ENCODE measurements at regions not wholly inside any gene's neighbourhood (a gene's known extent, or its start where the extent isn't known, plus 50 kb on each side); places are given as distances from the start of the nearest gene placed in this dataset.

GRCh38 chr4:35538807-35539206, 705.5 kb downstream of the ARAP2 start:
- H3K4ac ChIP-seq (replicated peaks; ENCODE audit: insufficient read length, low read depth, low read length): no peak overlapping the region
- FAIRE-seq (no peak), DNase-seq (ENCODE audit: low read depth in 1 of 2, low spot score in 2 of 2) (no peak)
- no peak overlapping the region for H4K8ac ChIP-seq (ENCODE audit: extremely low read depth, insufficient read depth, low read length)
- H2BK20ac ChIP-seq (ENCODE audit: low read length): no peak overlapping the region
- no peaks in the 10 kb centered on the region for H3K4me1 ChIP-seq (replicated peaks in 1 of 4; ENCODE audit: control insufficient read depth in 3 of 4, insufficient read depth in 4 of 4, low read length in 3 of 4)
- H2BK12ac ChIP-seq (ENCODE audit: low read depth, low read length): no peak overlapping the region
- no peaks in the 10 kb centered on the region for H3K23me2 ChIP-seq (ENCODE audit: low read depth, low read length)
- no peak overlapping the region for H2AFZ ChIP-seq (ENCODE audit: low read length)
- no peaks in the 10 kb centered on the region for H3K36me3 ChIP-seq (ENCODE audit: control insufficient read depth in 2 of 4, insufficient read depth in 4 of 4, low read length in 3 of 4)
- no peak overlapping the region for H3K14ac ChIP-seq (ENCODE audit: insufficient read length)
- H4K91ac ChIP-seq (replicated peaks; ENCODE audit: insufficient read length, low read length): no peak overlapping the region
- no peak overlapping the region for H3K56ac ChIP-seq (replicated peaks; ENCODE audit: insufficient read length, low read depth, low read length)
- H2BK15ac ChIP-seq (ENCODE audit: low read length): no peak overlapping the region
- no peak overlapping the region for H2BK120ac ChIP-seq (replicated peaks; ENCODE audit: low read depth, low read length)
- H4K5ac ChIP-seq (ENCODE audit: insufficient read length, low read depth, low read length): no peak overlapping the region
- H3K4me2 ChIP-seq (ENCODE audit: insufficient read depth in 1 of 2, low read depth in 2 of 2, low read length in 2 of 2): no peak overlapping the region
- WGBS, 2 experiments (ENCODE audit: extremely low coverage in 1 of 2, insufficient coverage in 1 of 2, insufficient read length in 1 of 2, insufficient replicate concordance in 2 of 2, low coverage in 1 of 2, low lambda C conversion rate in 2 of 2, missing lambda C conversion rate in 1 of 2): 93% methylated on average over 4 of the region's 4 CpGs; no CpG with 5 or more reads in 1 of the 2 experiments
- H3K27ac ChIP-seq (ENCODE audit: low read depth, low read length): no peak overlapping the region
- H3K9ac ChIP-seq (replicated peaks in 1 of 4; ENCODE audit: extremely low read depth in 1 of 4, low read depth in 3 of 4, low read length in 3 of 4): no peak overlapping the region
- H3K18ac ChIP-seq (ENCODE audit: extremely low read depth, low read length): no peak overlapping the region
- no peaks in the 10 kb centered on the region for H3K79me1 ChIP-seq (ENCODE audit: low read depth, low read length)
- H3K4me3 ChIP-seq (ENCODE audit: extremely low read depth in 1 of 4, insufficient read depth in 2 of 4, low read depth in 3 of 4, low read length in 4 of 4): no peak overlapping the region
- POLR2A ChIA-PET (ENCODE audit: partially characterized antibody): no interaction called here
- H3K9me3 ChIP-seq (ENCODE audit: insufficient read depth in 2 of 2, low read depth in 1 of 2, low read length in 1 of 2): no peaks in the 10 kb centered on the region
- H3K23ac ChIP-seq (ENCODE audit: insufficient read length): no peak overlapping the region
- no peaks in the 10 kb centered on the region for H3K27me3 ChIP-seq (replicated peaks in 1 of 4; ENCODE audit: control insufficient read depth in 3 of 4, extremely low read depth in 1 of 4, insufficient read depth in 3 of 4, low read length in 3 of 4)
- CTCF ChIA-PET (ENCODE audit: partially characterized antibody): no interaction called here
- H3K79me2 ChIP-seq (ENCODE audit: control insufficient read depth in 1 of 2, insufficient read depth in 2 of 2, low read length in 2 of 2): no peaks in the 10 kb centered on the region
- H2BK5ac ChIP-seq (ENCODE audit: low read depth, low read length): no peak overlapping the region
- no peaks in the 10 kb centered on the region for H4K20me1 ChIP-seq (replicated peaks in 1 of 2; ENCODE audit: control insufficient read depth in 1 of 2, insufficient read depth in 2 of 2, low read length in 2 of 2)
- H2AK5ac ChIP-seq (ENCODE audit: low read depth, low read length): no peak overlapping the region
- TF ChIP-seq RXRA (IDR thresholded peaks at IDR 0.05; ENCODE audit: insufficient read depth, low read depth, low read length) (no peak), HDAC6 (IDR thresholded peaks at IDR 0.05; ENCODE audit: low read depth, low read length) (no peak), E2F6 (IDR thresholded peaks at IDR 0.05) (no peak), RAD21 (IDR thresholded peaks at IDR 0.05 in 1 of 2, conservative IDR thresholded peaks at IDR 0.05 in 1 of 2; ENCODE audit: low read depth in 2 of 2, low read length in 2 of 2) (no peak), TAF1 (IDR thresholded peaks at IDR 0.05; ENCODE audit: low read depth, low read length) (no peak), MAFK (IDR thresholded peaks at IDR 0.05; ENCODE audit: low read depth, low read length) (no peak), TCF12 (IDR thresholded peaks at IDR 0.05; ENCODE audit: low read depth, low read length) (no peak), POLR2AphosphoS5 (IDR thresholded peaks at IDR 0.05; ENCODE audit: low read depth, low read length) (no peak), RFX5 (IDR thresholded peaks at IDR 0.05; ENCODE audit: borderline replicate concordance, low read depth, low read length) (no peak), RNF2 (IDR thresholded peaks at IDR 0.05; ENCODE audit: borderline replicate concordance, low read depth, low read length, missing control alignments, poor library complexity, severe bottlenecking) (no peak), EZH2 (IDR thresholded peaks at IDR 0.05; ENCODE audit: low read depth, low read length, severe bottlenecking) (no peak), SP1 (IDR thresholded peaks at IDR 0.05; ENCODE audit: low read depth, low read length) (no peak), GABPA (IDR thresholded peaks at IDR 0.05; ENCODE audit: borderline replicate concordance, insufficient read depth, low read length) (no peak), BRCA1 (IDR thresholded peaks at IDR 0.05; ENCODE audit: low read depth, low read length) (no peak), CBX5 (IDR thresholded peaks at IDR 0.05; ENCODE audit: low read depth, low read length) (no peak)
